ENCODE measurements at regions not wholly inside any gene's neighbourhood (a gene's known extent, or its start where the extent isn't known, plus 50 kb on each side); places are given as distances from the start of the nearest gene placed in this dataset.

GRCh38 chr2:176415937-176416499 lies 146.8 kb downstream of the MTX2 start:
- ATAC-seq = no peak
- Histone ChIP-seq H3K4me2 (ENCODE audit: low read length) (no peak overlapping the region), H2AFZ (ENCODE audit: low read length) (no peak overlapping the region), H3K27me3 (ENCODE audit: low read length) (no peaks in the 10 kb centered on the region), H3K9me2 (replicated peaks; ENCODE audit: low read length) (no peaks in the 10 kb centered on the region), H3K27ac (ENCODE audit: low read length) (no peak overlapping the region), H3K9ac (ENCODE audit: low read length) (no peak overlapping the region), H3K36me3 (ENCODE audit: low read depth, low read length) (no peaks in the 10 kb centered on the region), H3K4me3 (ENCODE audit: low read length) (no peak overlapping the region), H3K4me1 (ENCODE audit: insufficient read depth, low read length) (peaks cover 22% of the 10 kb centered on the region), H3K9me3 (ENCODE audit: low read length) (no peaks in the 10 kb centered on the region), H3K79me2 (ENCODE audit: low read length) (no peaks in the 10 kb centered on the region), H3F3A (ENCODE audit: low read length, unreplicated experiment) (no peaks in the 10 kb centered on the region), H4K20me1 (ENCODE audit: low read length) (no peaks in the 10 kb centered on the region)
- no peak for TF ChIP-seq CTCF (conservative IDR thresholded peaks at IDR 0.05; ENCODE audit: low read depth, low read length)
- TF ChIP-seq EZH2 (IDR thresholded peaks at IDR 0.05; ENCODE audit: low read length, unreplicated experiment) = no peak
- CTCF ChIA-PET = no interaction called here
- POLR2A ChIA-PET (ENCODE audit: unreplicated experiment) = no interaction called here
- intact Hi-C loops (cut with micrococcal nuclease) = no loop called here
- BruUV-seq (replicated peaks) = no TSS peak
- DNase-seq = peak; percentile 1

GRCh38 chr2:176418768-176419167 lies 149.5 kb downstream of the MTX2 start:
- TF ChIP-seq EZH2 (IDR thresholded peaks at IDR 0.05; ENCODE audit: low read length, unreplicated experiment) = no peak
- TF ChIP-seq EZH2phosphoT487 (IDR thresholded peaks at IDR 0.05; ENCODE audit: borderline replicate concordance, low read length) = no peak
- no peak for TF ChIP-seq CTCF (conservative IDR thresholded peaks at IDR 0.05; ENCODE audit: low read depth, low read length)
- ATAC-seq = no peak
- Histone ChIP-seq H3K4me2 (ENCODE audit: low read length) (no peak overlapping the region), H3K79me2 (ENCODE audit: low read length) (no peaks in the 10 kb centered on the region), H3K9me3 (ENCODE audit: low read length) (no peaks in the 10 kb centered on the region), H3K36me3 (ENCODE audit: low read depth, low read length) (no peaks in the 10 kb centered on the region), H3K27me3 (ENCODE audit: low read length) (no peaks in the 10 kb centered on the region), H3K9ac (ENCODE audit: low read length) (no peak overlapping the region), H3K27ac (ENCODE audit: low read length) (peak overlapping the region; percentile 55), H3F3A (ENCODE audit: low read length, unreplicated experiment) (no peaks in the 10 kb centered on the region), H3K9me2 (replicated peaks; ENCODE audit: low read length) (no peaks in the 10 kb centered on the region), H3K4me1 (ENCODE audit: insufficient read depth, low read length) (peaks cover 25% of the 10 kb centered on the region), H3K4me3 (ENCODE audit: low read length) (no peak overlapping the region), H2AFZ (ENCODE audit: low read length) (no peak overlapping the region), H4K20me1 (ENCODE audit: low read length) (no peaks in the 10 kb centered on the region)
- ChIA-PET CTCF (no interaction called here), POLR2A (ENCODE audit: unreplicated experiment) (no interaction called here)
- intact Hi-C loops (cut with micrococcal nuclease) = no loop called here
- no TSS peak for BruUV-seq (replicated peaks)
- DNase-seq = peak; percentile 1

GRCh38 chr2:176419591-176420071 lies 150.4 kb downstream of the MTX2 start:
- H3K79me2 ChIP-seq (ENCODE audit: low read length) = no peaks in the 10 kb centered on the region
- no peaks in the 10 kb centered on the region for H3F3A ChIP-seq (ENCODE audit: low read length, unreplicated experiment)
- peaks cover 25% of the 10 kb centered on the region for H3K4me1 ChIP-seq (ENCODE audit: insufficient read depth, low read length)
- no peak overlapping the region for H3K4me3 ChIP-seq (ENCODE audit: low read length)
- TF ChIP-seq CTCF (conservative IDR thresholded peaks at IDR 0.05; ENCODE audit: low read depth, low read length) (no peak), EZH2phosphoT487 (IDR thresholded peaks at IDR 0.05; ENCODE audit: borderline replicate concordance, low read length) (no peak), EZH2 (IDR thresholded peaks at IDR 0.05; ENCODE audit: low read length, unreplicated experiment) (no peak)
- no peaks in the 10 kb centered on the region for H3K27me3 ChIP-seq (ENCODE audit: low read length)
- ChIA-PET POLR2A (ENCODE audit: unreplicated experiment) (no interaction called here), CTCF (no interaction called here)
- BruUV-seq (replicated peaks) = no TSS peak
- H3K9me3 ChIP-seq (ENCODE audit: low read length) = no peaks in the 10 kb centered on the region
- peak overlapping the region; percentile 25 for H2AFZ ChIP-seq (ENCODE audit: low read length)
- H3K9ac ChIP-seq (ENCODE audit: low read length) = no peak overlapping the region
- no peaks in the 10 kb centered on the region for H4K20me1 ChIP-seq (ENCODE audit: low read length)
- H3K36me3 ChIP-seq (ENCODE audit: low read depth, low read length) = no peaks in the 10 kb centered on the region
- ATAC-seq = peak; percentile 82
- no peaks in the 10 kb centered on the region for H3K9me2 ChIP-seq (replicated peaks; ENCODE audit: low read length)
- DNase-seq = peak; percentile 82
- peak overlapping the region; percentile 55 for H3K27ac ChIP-seq (ENCODE audit: low read length)
- intact Hi-C loops (cut with micrococcal nuclease) = no loop called here
- peak overlapping the region; percentile 44 for H3K4me2 ChIP-seq (ENCODE audit: low read length)
